ENCODE measurements at regions not wholly inside any gene's neighbourhood (a gene's known extent, or its start where the extent isn't known, plus 50 kb on each side); places are given as distances from the start of the nearest gene placed in this dataset.

- Histone ChIP-seq H3K23me2 (ENCODE audit: low read depth, low read length) (no peaks in the 10 kb centered on the region), H3K4me1 (replicated peaks in 1 of 4; ENCODE audit: control insufficient read depth in 3 of 4, insufficient read depth in 4 of 4, low read length in 3 of 4) (0 out of 7 replicates have a peak, but pooled peaks cover 0 to under 1% (median under 1%) of the 10 kb centered on the region in 4 experiments), H2AK5ac (ENCODE audit: low read depth, low read length) (no peak overlapping the region), H3K79me1 (ENCODE audit: low read depth, low read length) (no peaks in the 10 kb centered on the region), H4K20me1 (replicated peaks in 1 of 2; ENCODE audit: control insufficient read depth in 1 of 2, insufficient read depth in 2 of 2, low read length in 2 of 2) (no peaks in the 10 kb centered on the region), H2BK120ac (replicated peaks; ENCODE audit: low read depth, low read length) (no peak overlapping the region), H3K4ac (replicated peaks; ENCODE audit: insufficient read length, low read depth, low read length) (no peak overlapping the region), H2BK12ac (ENCODE audit: low read depth, low read length) (no peak overlapping the region), H3K4me3 (ENCODE audit: extremely low read depth in 1 of 4, insufficient read depth in 2 of 4, low read depth in 3 of 4, low read length in 4 of 4) (no peak overlapping the region), H2BK5ac (ENCODE audit: low read depth, low read length) (no peak overlapping the region), H3K9ac (replicated peaks in 1 of 4; ENCODE audit: extremely low read depth in 1 of 4, low read depth in 3 of 4, low read length in 3 of 4) (no peak overlapping the region), H3K79me2 (ENCODE audit: control insufficient read depth in 1 of 2, insufficient read depth in 2 of 2, low read length in 2 of 2) (no peaks in the 10 kb centered on the region), H4K8ac (ENCODE audit: extremely low read depth, insufficient read depth, low read length) (no peak overlapping the region), H3K56ac (replicated peaks; ENCODE audit: insufficient read length, low read depth, low read length) (no peak overlapping the region), H2BK15ac (ENCODE audit: low read length) (no peak overlapping the region), H3K18ac (ENCODE audit: extremely low read depth, low read length) (no peak overlapping the region), H4K91ac (replicated peaks; ENCODE audit: insufficient read length, low read length) (no peak overlapping the region), H3K36me3 (ENCODE audit: control insufficient read depth in 2 of 4, insufficient read depth in 4 of 4, low read length in 3 of 4) (no peaks in the 10 kb centered on the region), H3K9me3 (ENCODE audit: insufficient read depth in 2 of 2, low read depth in 1 of 2, low read length in 1 of 2) (no peaks in the 10 kb centered on the region), H3K27ac (ENCODE audit: low read depth, low read length) (no peak overlapping the region), H4K5ac (ENCODE audit: insufficient read length, low read depth, low read length) (no peak overlapping the region), H3K14ac (ENCODE audit: insufficient read length) (no peak overlapping the region), H3K23ac (ENCODE audit: insufficient read length) (no peak overlapping the region), H2AFZ (ENCODE audit: low read length) (no peak overlapping the region), H2BK20ac (ENCODE audit: low read length) (no peak overlapping the region), H3K27me3 (replicated peaks in 1 of 4; ENCODE audit: control insufficient read depth in 3 of 4, extremely low read depth in 1 of 4, insufficient read depth in 3 of 4, low read length in 3 of 4) (no peaks in the 10 kb centered on the region), H3K4me2 (ENCODE audit: insufficient read depth in 1 of 2, low read depth in 2 of 2, low read length in 2 of 2) (no peak overlapping the region)
- WGBS, 2 experiments (ENCODE audit: extremely low coverage in 1 of 2, insufficient coverage in 1 of 2, insufficient read length in 1 of 2, insufficient replicate concordance in 2 of 2, low coverage in 1 of 2, low lambda C conversion rate in 2 of 2, missing lambda C conversion rate in 1 of 2) = 75% methylated on average over 1 of the region's 1 CpG; no CpG with 5 or more reads in 1 of the 2 experiments
- ChIA-PET CTCF (ENCODE audit: partially characterized antibody) (interaction anchor here (1.2 to 1.6 kb wide), 3 partner anchors 23 to 465 kb away, joined by 4 to 5 read pairs (median 5); no protein-coding TSS in a partner anchor), POLR2A (ENCODE audit: partially characterized antibody) (no interaction called here)
- no peak for TF ChIP-seq SRF (IDR thresholded peaks at IDR 0.05; ENCODE audit: low read depth, low read length)
- no peak for TF ChIP-seq MAFK (IDR thresholded peaks at IDR 0.05; ENCODE audit: low read depth, low read length)
- no peak for TF ChIP-seq CREB1 (IDR thresholded peaks at IDR 0.05)
- TF ChIP-seq BACH1 (IDR thresholded peaks at IDR 0.05; ENCODE audit: low read length) = no peak
- TF ChIP-seq EGR1 (IDR thresholded peaks at IDR 0.05; ENCODE audit: borderline replicate concordance, low read depth, low read length) = no peak
- no peak for TF ChIP-seq FOSL1 (IDR thresholded peaks at IDR 0.05; ENCODE audit: insufficient read depth, low read depth, low read length)
- no peak for TF ChIP-seq KDM4A (IDR thresholded peaks at IDR 0.05; ENCODE audit: low read depth, low read length, severe bottlenecking)
- TF ChIP-seq POLR2AphosphoS5 (IDR thresholded peaks at IDR 0.05; ENCODE audit: low read depth, low read length) = no peak
- TF ChIP-seq EP300 (IDR thresholded peaks at IDR 0.05; ENCODE audit: borderline replicate concordance in 1 of 2, low read depth in 2 of 2, low read length in 2 of 2) = no peak
- no peak for TF ChIP-seq CBX5 (IDR thresholded peaks at IDR 0.05; ENCODE audit: low read depth, low read length)
- TF ChIP-seq RAD21 (IDR thresholded peaks at IDR 0.05 in 1 of 2, conservative IDR thresholded peaks at IDR 0.05 in 1 of 2; ENCODE audit: low read depth in 2 of 2, low read length in 2 of 2) = no peak
- no peak for TF ChIP-seq TBP (IDR thresholded peaks at IDR 0.05; ENCODE audit: low read depth, low read length)
- DNase-seq (ENCODE audit: low read depth in 1 of 2, low spot score in 2 of 2) = no peak
- FAIRE-seq = no peak
Observed at GRCh38 chr1:184199036-184199435, 147.5 kb downstream of the TSEN15 start.
